Neural cell (in vitro differentiated cells): ENCODE measurements at regions not wholly inside any gene's neighbourhood (a gene's known extent, or its start where the extent isn't known, plus 50 kb on each side); places are given as distances from the start of the nearest gene placed in this dataset.

Experiments
- EP300 ChIP-seq: fragments of 450-650 bp; conservative IDR thresholded peaks from 2 replicates; pipeline ENCODE4 v1.6.1; 2014; ENCODE audit warnings: antibody characterized with exemption, mild to moderate bottlenecking, moderate library complexity; ENCODE audit not compliant: poor library complexity, severe bottlenecking
- EZH2 ChIP-seq: fragments of 200-600, 300-800 bp; shearing (Covaris generic), sonication (generic); IDR thresholded peaks from 2 replicates; pipeline ENCODE4 v1.6.1; 2014; ENCODE audit warnings: antibody characterized with exemption, low read length, borderline replicate concordance, mild to moderate bottlenecking; ENCODE audit not compliant: insufficient read depth, poor library complexity, severe bottlenecking
- POLR2AphosphoS5 ChIP-seq: IDR thresholded peaks from 2 replicates; pipeline ENCODE4 v1.6.1; 2012
- TAF1 ChIP-seq: IDR thresholded peaks from 2 replicates; pipeline ENCODE4 v1.6.1; 2012; ENCODE audit warnings: low read depth
- TF ChIP-seq, protein P1 (sequence below): fragments of 450-650 bp; IDR thresholded peaks from 2 replicates; pipeline ENCODE4 v1.5.1; 2014; ENCODE audit warnings: antibody characterized with exemption, mild to moderate bottlenecking, moderate library complexity; ENCODE audit not compliant: poor library complexity, severe bottlenecking

DNA sequence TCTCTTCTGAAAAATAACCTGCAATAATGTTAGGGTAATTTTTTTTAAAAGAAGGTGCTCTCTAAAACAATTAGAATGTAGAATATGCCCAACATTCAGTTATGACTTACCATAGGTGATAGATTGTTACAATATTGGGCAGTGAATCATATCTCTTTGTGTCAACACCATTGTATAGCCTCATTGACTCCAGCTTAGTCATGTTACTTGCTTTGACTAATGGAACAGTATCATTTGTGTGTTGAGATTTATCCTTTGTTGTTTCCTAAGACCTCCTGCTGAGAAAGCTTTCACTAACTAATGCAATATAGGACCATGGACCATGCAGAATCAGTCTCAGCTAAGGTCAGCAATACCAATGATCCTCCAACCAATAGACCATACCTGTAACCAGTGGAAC is 1106.4 kb downstream of the SI start:
- TF ChIP-seq EP300 (no peak), POLR2AphosphoS5 (no peak), EZH2 (no peak), TAF1 (no peak)
- TF ChIP-seq, protein P1, sequence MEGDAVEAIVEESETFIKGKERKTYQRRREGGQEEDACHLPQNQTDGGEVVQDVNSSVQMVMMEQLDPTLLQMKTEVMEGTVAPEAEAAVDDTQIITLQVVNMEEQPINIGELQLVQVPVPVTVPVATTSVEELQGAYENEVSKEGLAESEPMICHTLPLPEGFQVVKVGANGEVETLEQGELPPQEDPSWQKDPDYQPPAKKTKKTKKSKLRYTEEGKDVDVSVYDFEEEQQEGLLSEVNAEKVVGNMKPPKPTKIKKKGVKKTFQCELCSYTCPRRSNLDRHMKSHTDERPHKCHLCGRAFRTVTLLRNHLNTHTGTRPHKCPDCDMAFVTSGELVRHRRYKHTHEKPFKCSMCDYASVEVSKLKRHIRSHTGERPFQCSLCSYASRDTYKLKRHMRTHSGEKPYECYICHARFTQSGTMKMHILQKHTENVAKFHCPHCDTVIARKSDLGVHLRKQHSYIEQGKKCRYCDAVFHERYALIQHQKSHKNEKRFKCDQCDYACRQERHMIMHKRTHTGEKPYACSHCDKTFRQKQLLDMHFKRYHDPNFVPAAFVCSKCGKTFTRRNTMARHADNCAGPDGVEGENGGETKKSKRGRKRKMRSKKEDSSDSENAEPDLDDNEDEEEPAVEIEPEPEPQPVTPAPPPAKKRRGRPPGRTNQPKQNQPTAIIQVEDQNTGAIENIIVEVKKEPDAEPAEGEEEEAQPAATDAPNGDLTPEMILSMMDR: no peak
